Panc1 (cell line): ENCODE measurements at regions not wholly inside any gene's neighbourhood (a gene's known extent, or its start where the extent isn't known, plus 50 kb on each side); places are given as distances from the start of the nearest gene placed in this dataset.

Experiments used
- CTCF ChIP-seq: fragments of 450-650 bp; IDR thresholded peaks from 2 replicates; pipeline ENCODE4 v1.5.1; 2017; ENCODE audit warnings: mild to moderate bottlenecking
- TCF7L2 ChIP-seq: IDR thresholded peaks from 2 replicates; pipeline ENCODE4 v1.6.1; 2011; ENCODE audit warnings: mild to moderate bottlenecking, low read depth, low read length, inconsistent platforms

- no peak for TF ChIP-seq CTCF
- TF ChIP-seq TCF7L2 = no peak
Measured at GRCh38 chrX:20438871-20439526, 172.3 kb upstream of the RPS6KA3 start.
